K562 (cell line): ENCODE measurements at regions not wholly inside any gene's neighbourhood (a gene's known extent, or its start where the extent isn't known, plus 50 kb on each side); places are given as distances from the start of the nearest gene placed in this dataset.

Experiments used
- ATAC-seq: fragments of 200-7000 bp; cut with Tn5 transposase; 3 replicates; pipeline ENCODE4 v1.9.1; 2020; ENCODE audit warnings: moderate library complexity
- BruUV-seq: library from RNA; stranded (reverse); fragments of 400-500 nt; replicated peaks from 2 replicates; lab custom pipeline; 2021; lab: Mats Ljungman, UMichigan
- CTCF ChIA-PET: fragments of 300-600 bp; formaldehyde crosslinking; extraction: SDS; loops from one replicate; lab custom pipeline; 2021; ENCODE audit warnings: low intra/inter-chr PET ratio; lab: Yijun Ruan, JAX
- POLR2A ChIA-PET: fragments of 300-600, 350-650 bp; sonication (Branson Sonifier 250); formaldehyde crosslinking; extraction: SDS; loops from one replicate; lab custom pipeline; 2021; ENCODE audit warnings: antibody characterized with exemption, inconsistent platforms; lab: Yijun Ruan, JAX
- DNase-seq, 4 experiments: peaks; one replicate each; pipeline versions ENCODE4 v3.0.0 to v3.0.0-alpha.2; 2011 to 2018; ENCODE audit warnings: low spot score in 3 of 4, mixed read lengths in 3 of 4; ENCODE audit errors: extremely low read depth in 1 of 4
- FAIRE-seq: peaks from 2 replicates; lab custom pipeline; 2011; peaks lifted over from hg19 to GRCh38; lab: Jason Lieb, UNC
- H2AFZ ChIP-seq: 2 replicates; pipeline ENCODE4 v1.6.0; 2011; ENCODE audit warnings: low read depth, low read length, control low read depth, inconsistent platforms
- H3K27ac ChIP-seq: fragments of 200-600 bp; 3 replicates; pipeline ENCODE4 v1.8.0; 2011; ENCODE audit warnings: low read depth, mild to moderate bottlenecking, control low read depth, inconsistent platforms, low read length, moderate library complexity, mixed read lengths; ENCODE audit errors: extremely low read depth
- H3K27me3 ChIP-seq, 2 experiments: fragments of 300-600 bp in 1 of 2; 2 replicates in 1 of 2; 3 replicates in 1 of 2; pipeline versions ENCODE4 v1.6.0 to v1.8.0; 2011; ENCODE audit warnings: inconsistent platforms in 2 of 2, low read length in 2 of 2, mild to moderate bottlenecking in 1 of 2, mixed read lengths in 1 of 2, moderate library complexity in 1 of 2; ENCODE audit not compliant: control insufficient read depth in 2 of 2, insufficient read depth in 2 of 2
- H3K36me3 ChIP-seq: fragments of 300-600 bp; 3 replicates; pipeline ENCODE4 v1.8.0; 2011; ENCODE audit warnings: mild to moderate bottlenecking, low read length, inconsistent platforms; ENCODE audit not compliant: control insufficient read depth, insufficient read depth
- H3K4me1 ChIP-seq, 2 experiments: fragments of 200-600 bp in 1 of 2; replicated peaks in 1 of 2; 2 replicates in 1 of 2; 3 replicates in 1 of 2; pipeline versions ENCODE4 v1.5.1 to v1.8.0; 2011; ENCODE audit warnings: inconsistent platforms in 2 of 2, low read length in 2 of 2, mild to moderate bottlenecking in 1 of 2, mixed read lengths in 1 of 2, moderate library complexity in 1 of 2; ENCODE audit not compliant: control insufficient read depth in 2 of 2, insufficient read depth in 2 of 2
- H3K4me2 ChIP-seq: 2 replicates; pipeline ENCODE4 v1.6.1; 2011; ENCODE audit warnings: low read length, control low read depth, inconsistent platforms, mixed read lengths; ENCODE audit not compliant: insufficient read depth
- H3K4me3 ChIP-seq: fragments of 200-600 bp; sonication (generic), shearing (Covaris generic); 2 replicates; pipeline ENCODE4 v1.5.1; 2016; ENCODE audit warnings: control low read depth, inconsistent platforms
- H3K79me2 ChIP-seq: fragments of 200-600 bp; 3 replicates; pipeline ENCODE4 v1.8.0; 2011; ENCODE audit warnings: low read length, inconsistent platforms; ENCODE audit not compliant: control insufficient read depth, insufficient read depth
- H3K9ac ChIP-seq, 2 experiments: 2 replicates each; pipeline versions ENCODE4 v1.6.0 to v1.6.1; 2011; ENCODE audit warnings: low read depth in 2 of 2, low read length in 2 of 2, control low read depth in 1 of 2, inconsistent platforms in 1 of 2, mild to moderate bottlenecking in 1 of 2, mixed read lengths in 1 of 2; ENCODE audit not compliant: insufficient read depth in 1 of 2
- H3K9me1 ChIP-seq: one replicate; pipeline ENCODE4 v1.6.0; 2011; ENCODE audit warnings: inconsistent platforms, mild to moderate bottlenecking, low read length, moderate library complexity; ENCODE audit not compliant: control insufficient read depth, insufficient read depth
- H3K9me3 ChIP-seq: replicated peaks from 2 replicates; pipeline ENCODE4 v1.5.1; 2011; ENCODE audit warnings: low read depth, low read length, inconsistent platforms; ENCODE audit not compliant: control insufficient read depth, insufficient read depth
- H4K20me1 ChIP-seq: replicated peaks from 2 replicates; pipeline ENCODE4 v1.6.1; 2011; ENCODE audit warnings: low read length, inconsistent platforms, mixed read lengths; ENCODE audit not compliant: control insufficient read depth, insufficient read depth
- IRF1 ChIP-seq: sonication (generic); formaldehyde crosslinking; IDR thresholded peaks from 2 replicates; pipeline ENCODE4 v1.8.0; 2022; ENCODE audit warnings: missing genetic modification reagents, mild to moderate bottlenecking, borderline replicate concordance
- L3MBTL2 ChIP-seq: fragments of 450-650 bp; IDR thresholded peaks from 2 replicates; pipeline ENCODE4 v1.6.1; 2016; ENCODE audit warnings: mild to moderate bottlenecking, moderate library complexity
- NUFIP1 ChIP-seq: fragments of 450-650 bp; IDR thresholded peaks from 2 replicates; pipeline ENCODE4 v1.6.1; 2018; ENCODE audit not compliant: partially characterized antibody
- XRCC4 ChIP-seq: IDR thresholded peaks from one replicate; pipeline ENCODE4 v1.6.1; 2011; ENCODE audit not compliant: insufficient read depth, insufficient read length; ENCODE audit errors: extremely low read depth
- ZSCAN29 ChIP-seq: fragments of 450-650 bp; IDR thresholded peaks from 2 replicates; pipeline ENCODE4 v1.6.1; 2017
- in situ Hi-C: fragments of 300-500 bp; cut with MboI; formaldehyde crosslinking; loops from 4 replicates; pipeline ENCODE4 v1.15.0; 2018; ENCODE audit warnings: inconsistent platforms, mixed read lengths
- intact Hi-C: fragments of 100-400 bp; cut with micrococcal nuclease; formaldehyde crosslinking; loops from 2 replicates; pipeline ENCODE4 v1.14.2; 2022
- TF ChIP-seq, protein P1 (sequence below): fragments of 250-450 bp; sonication (Bioruptor Pico); IDR thresholded peaks from 2 replicates; pipeline ENCODE4 v1.4.0; 2020; ENCODE audit warnings: mild to moderate bottlenecking, moderate library complexity
- TF ChIP-seq, protein P2 (sequence below): sonication (generic); formaldehyde crosslinking; IDR thresholded peaks from 2 replicates; pipeline ENCODE4 v1.8.0; 2023; ENCODE audit warnings: mild to moderate bottlenecking, missing genetic modification reagents
- TF ChIP-seq, protein P3 (sequence below), 2 experiments: fragments of 450-650 bp; formaldehyde crosslinking in 1 of 2; IDR thresholded peaks; 2 replicates each; pipeline versions ENCODE4 v1.4.0 to v1.6.1; 2014 to 2020; ENCODE audit warnings: mild to moderate bottlenecking in 2 of 2, borderline replicate concordance in 1 of 2, low read depth in 1 of 2

GRCh38 chr1:213564215-213564659 is 423.5 kb upstream of the PROX1 start:
- in situ Hi-C loops = no loop called here
- FAIRE-seq = peak; percentile 57
- CTCF ChIA-PET = interaction anchor here (0.6 to 0.7 kb wide), 3 partner anchors 247 to 1064 kb away, joined by 3 read pairs; no protein-coding TSS in a partner anchor
- TF ChIP-seq, protein P1, sequence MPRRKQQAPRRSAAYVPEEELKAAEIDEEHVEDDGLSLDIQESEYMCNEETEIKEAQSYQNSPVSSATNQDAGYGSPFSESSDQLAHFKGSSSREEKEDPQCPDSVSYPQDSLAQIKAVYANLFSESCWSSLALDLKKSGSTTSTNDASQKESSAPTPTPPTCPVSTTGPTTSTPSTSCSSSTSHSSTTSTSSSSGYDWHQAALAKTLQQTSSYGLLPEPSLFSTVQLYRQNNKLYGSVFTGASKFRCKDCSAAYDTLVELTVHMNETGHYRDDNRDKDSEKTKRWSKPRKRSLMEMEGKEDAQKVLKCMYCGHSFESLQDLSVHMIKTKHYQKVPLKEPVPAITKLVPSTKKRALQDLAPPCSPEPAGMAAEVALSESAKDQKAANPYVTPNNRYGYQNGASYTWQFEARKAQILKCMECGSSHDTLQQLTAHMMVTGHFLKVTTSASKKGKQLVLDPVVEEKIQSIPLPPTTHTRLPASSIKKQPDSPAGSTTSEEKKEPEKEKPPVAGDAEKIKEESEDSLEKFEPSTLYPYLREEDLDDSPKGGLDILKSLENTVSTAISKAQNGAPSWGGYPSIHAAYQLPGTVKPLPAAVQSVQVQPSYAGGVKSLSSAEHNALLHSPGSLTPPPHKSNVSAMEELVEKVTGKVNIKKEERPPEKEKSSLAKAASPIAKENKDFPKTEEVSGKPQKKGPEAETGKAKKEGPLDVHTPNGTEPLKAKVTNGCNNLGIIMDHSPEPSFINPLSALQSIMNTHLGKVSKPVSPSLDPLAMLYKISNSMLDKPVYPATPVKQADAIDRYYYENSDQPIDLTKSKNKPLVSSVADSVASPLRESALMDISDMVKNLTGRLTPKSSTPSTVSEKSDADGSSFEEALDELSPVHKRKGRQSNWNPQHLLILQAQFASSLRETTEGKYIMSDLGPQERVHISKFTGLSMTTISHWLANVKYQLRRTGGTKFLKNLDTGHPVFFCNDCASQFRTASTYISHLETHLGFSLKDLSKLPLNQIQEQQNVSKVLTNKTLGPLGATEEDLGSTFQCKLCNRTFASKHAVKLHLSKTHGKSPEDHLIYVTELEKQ (CRISPR knock-in tag) = no peak
- TF ChIP-seq L3MBTL2 (no peak), ZSCAN29 (no peak), IRF1 (CRISPR knock-in tag) (no peak), XRCC4 (no peak), NUFIP1 (no peak)
- TF ChIP-seq, protein P2, sequence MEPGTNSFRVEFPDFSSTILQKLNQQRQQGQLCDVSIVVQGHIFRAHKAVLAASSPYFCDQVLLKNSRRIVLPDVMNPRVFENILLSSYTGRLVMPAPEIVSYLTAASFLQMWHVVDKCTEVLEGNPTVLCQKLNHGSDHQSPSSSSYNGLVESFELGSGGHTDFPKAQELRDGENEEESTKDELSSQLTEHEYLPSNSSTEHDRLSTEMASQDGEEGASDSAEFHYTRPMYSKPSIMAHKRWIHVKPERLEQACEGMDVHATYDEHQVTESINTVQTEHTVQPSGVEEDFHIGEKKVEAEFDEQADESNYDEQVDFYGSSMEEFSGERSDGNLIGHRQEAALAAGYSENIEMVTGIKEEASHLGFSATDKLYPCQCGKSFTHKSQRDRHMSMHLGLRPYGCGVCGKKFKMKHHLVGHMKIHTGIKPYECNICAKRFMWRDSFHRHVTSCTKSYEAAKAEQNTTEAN (CRISPR knock-in tag) = no peak
- TF ChIP-seq, protein P3, sequence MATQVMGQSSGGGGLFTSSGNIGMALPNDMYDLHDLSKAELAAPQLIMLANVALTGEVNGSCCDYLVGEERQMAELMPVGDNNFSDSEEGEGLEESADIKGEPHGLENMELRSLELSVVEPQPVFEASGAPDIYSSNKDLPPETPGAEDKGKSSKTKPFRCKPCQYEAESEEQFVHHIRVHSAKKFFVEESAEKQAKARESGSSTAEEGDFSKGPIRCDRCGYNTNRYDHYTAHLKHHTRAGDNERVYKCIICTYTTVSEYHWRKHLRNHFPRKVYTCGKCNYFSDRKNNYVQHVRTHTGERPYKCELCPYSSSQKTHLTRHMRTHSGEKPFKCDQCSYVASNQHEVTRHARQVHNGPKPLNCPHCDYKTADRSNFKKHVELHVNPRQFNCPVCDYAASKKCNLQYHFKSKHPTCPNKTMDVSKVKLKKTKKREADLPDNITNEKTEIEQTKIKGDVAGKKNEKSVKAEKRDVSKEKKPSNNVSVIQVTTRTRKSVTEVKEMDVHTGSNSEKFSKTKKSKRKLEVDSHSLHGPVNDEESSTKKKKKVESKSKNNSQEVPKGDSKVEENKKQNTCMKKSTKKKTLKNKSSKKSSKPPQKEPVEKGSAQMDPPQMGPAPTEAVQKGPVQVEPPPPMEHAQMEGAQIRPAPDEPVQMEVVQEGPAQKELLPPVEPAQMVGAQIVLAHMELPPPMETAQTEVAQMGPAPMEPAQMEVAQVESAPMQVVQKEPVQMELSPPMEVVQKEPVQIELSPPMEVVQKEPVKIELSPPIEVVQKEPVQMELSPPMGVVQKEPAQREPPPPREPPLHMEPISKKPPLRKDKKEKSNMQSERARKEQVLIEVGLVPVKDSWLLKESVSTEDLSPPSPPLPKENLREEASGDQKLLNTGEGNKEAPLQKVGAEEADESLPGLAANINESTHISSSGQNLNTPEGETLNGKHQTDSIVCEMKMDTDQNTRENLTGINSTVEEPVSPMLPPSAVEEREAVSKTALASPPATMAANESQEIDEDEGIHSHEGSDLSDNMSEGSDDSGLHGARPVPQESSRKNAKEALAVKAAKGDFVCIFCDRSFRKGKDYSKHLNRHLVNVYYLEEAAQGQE (IDR thresholded peaks at IDR 0.05; ENCODE audit: borderline replicate concordance) = peak; percentile 50; the same call in 1 of the 2 replicates
- TF ChIP-seq, protein P3 (CRISPR knock-in tag; IDR thresholded peaks at IDR 0.05; ENCODE audit: low read depth) = no peak

More at GRCh38 chr1:213564215-213564659, 423.5 kb upstream of the PROX1 start:
- ATAC-seq = peak; percentile 39; the same call in 1 of the 3 replicates
- H3K4me1 ChIP-seq = no peaks in the 10 kb centered on the region
- no peaks in the 10 kb centered on the region for H3K9me1 ChIP-seq
- no peaks in the 10 kb centered on the region for H3K36me3 ChIP-seq
- no peak overlapping the region for H3K27ac ChIP-seq
- no peaks in the 10 kb centered on the region for H3K79me2 ChIP-seq
- H2AFZ ChIP-seq = no peak overlapping the region
- no peak overlapping the region for H3K4me2 ChIP-seq
- peak in 2 of 4 experiments; percentile 18 to 32 for DNase-seq
- no peak overlapping the region for H3K4me3 ChIP-seq
- H4K20me1 ChIP-seq = no peaks in the 10 kb centered on the region
- H3K9me3 ChIP-seq = no peaks in the 10 kb centered on the region
- intact Hi-C loops = loop anchor here (1.0 kb wide), 1 partner anchor 559 kb away; no protein-coding TSS in a partner anchor
- no peak overlapping the region for H3K9ac ChIP-seq
- BruUV-seq = no TSS peak
- H3K27me3 ChIP-seq = no peaks in the 10 kb centered on the region
- POLR2A ChIA-PET = no interaction called here
